Esophagus muscularis mucosa (tissue), 4 donors: ENCODE measurements at regions not wholly inside any gene's neighbourhood (a gene's known extent, or its start where the extent isn't known, plus 50 kb on each side); places are given as distances from the start of the nearest gene placed in this dataset.

Experiments used
- EP300 ChIP-seq: sonication (generic); formaldehyde crosslinking; IDR thresholded peaks from one replicate; pipeline ENCODE4 v1.6.1; 2017; ENCODE audit warnings: antibody characterized with exemption
- POLR2A ChIP-seq: fragments of 450-650 bp; IDR thresholded peaks from one replicate; pipeline ENCODE4 v1.6.1; 2017; ENCODE audit warnings: antibody characterized with exemption, moderate library complexity, mild to moderate bottlenecking, low read depth
- POLR2AphosphoS5 ChIP-seq, 2 donors: sonication (generic); formaldehyde crosslinking; IDR thresholded peaks; one replicate each; pipeline ENCODE4 v1.6.1; 2017; ENCODE audit warnings: antibody characterized with exemption in 2 of 2
- TF ChIP-seq, protein P1 (sequence below), 3 experiments: fragments of 200-600 bp in 2 of 3; fragments of 450-650 bp in 1 of 3; sonication (generic) in 2 of 3; IDR thresholded peaks; one replicate each; pipeline ENCODE4 v1.5.1; 2017 to 2019; ENCODE audit warnings: antibody characterized with exemption in 3 of 3, mild to moderate bottlenecking in 2 of 3, moderate library complexity in 1 of 3

DNA sequence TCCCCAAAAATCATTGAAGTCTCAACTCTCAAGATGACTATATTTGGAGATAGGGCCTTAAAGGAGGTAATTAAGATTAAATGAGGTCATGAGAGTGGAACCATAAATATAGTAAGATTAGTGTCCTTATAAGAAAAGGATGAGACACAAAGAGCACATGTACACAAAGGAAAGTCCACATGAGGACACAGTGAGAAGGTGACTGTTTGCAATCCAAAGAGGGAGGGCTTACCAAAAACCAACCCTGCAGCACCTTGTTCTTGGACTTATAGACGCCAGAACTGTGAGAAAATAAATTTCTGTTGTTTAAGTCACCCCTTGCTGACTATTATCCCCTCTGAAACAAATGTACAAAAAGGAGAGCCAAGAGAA, 150.4 kb upstream of the SMLR1 start:
- TF ChIP-seq, protein P1, sequence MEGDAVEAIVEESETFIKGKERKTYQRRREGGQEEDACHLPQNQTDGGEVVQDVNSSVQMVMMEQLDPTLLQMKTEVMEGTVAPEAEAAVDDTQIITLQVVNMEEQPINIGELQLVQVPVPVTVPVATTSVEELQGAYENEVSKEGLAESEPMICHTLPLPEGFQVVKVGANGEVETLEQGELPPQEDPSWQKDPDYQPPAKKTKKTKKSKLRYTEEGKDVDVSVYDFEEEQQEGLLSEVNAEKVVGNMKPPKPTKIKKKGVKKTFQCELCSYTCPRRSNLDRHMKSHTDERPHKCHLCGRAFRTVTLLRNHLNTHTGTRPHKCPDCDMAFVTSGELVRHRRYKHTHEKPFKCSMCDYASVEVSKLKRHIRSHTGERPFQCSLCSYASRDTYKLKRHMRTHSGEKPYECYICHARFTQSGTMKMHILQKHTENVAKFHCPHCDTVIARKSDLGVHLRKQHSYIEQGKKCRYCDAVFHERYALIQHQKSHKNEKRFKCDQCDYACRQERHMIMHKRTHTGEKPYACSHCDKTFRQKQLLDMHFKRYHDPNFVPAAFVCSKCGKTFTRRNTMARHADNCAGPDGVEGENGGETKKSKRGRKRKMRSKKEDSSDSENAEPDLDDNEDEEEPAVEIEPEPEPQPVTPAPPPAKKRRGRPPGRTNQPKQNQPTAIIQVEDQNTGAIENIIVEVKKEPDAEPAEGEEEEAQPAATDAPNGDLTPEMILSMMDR (IDR thresholded peaks at IDR 0.05): no peak
- TF ChIP-seq POLR2AphosphoS5 (IDR thresholded peaks at IDR 0.05): no peak
- TF ChIP-seq EP300: no peak
- no peak for TF ChIP-seq POLR2A
